ENCODE measurements at regions not wholly inside any gene's neighbourhood (a gene's known extent, or its start where the extent isn't known, plus 50 kb on each side); places are given as distances from the start of the nearest gene placed in this dataset.
"Not testable (repeated sequence)": the region's sequence is repeated elsewhere in the genome, so short reads cannot be mapped to it uniquely, and the experiment has no call there.

DNA sequence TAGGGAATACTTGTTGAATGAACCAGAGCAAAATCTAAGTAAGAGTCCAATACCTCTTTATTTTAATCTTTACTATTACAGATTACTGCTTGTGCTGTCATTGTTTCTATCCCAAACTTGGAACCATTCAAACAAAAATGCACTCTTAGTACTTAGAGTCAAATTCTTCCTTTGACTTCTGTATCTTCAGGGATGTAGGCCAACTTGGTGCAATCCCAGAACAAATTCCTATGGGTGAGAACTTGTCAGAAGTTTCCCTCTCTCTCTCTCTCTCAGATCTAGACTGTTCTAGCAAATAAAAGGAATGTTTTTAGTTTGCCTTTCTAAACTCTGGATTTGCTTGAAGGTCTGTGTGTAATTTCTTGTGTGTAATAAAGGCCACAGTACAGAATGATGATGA lies 329.0 kb upstream of the TMTC4 start:
- no peak for DNase-seq (ENCODE audit: low read depth, low spot score)

DNA sequence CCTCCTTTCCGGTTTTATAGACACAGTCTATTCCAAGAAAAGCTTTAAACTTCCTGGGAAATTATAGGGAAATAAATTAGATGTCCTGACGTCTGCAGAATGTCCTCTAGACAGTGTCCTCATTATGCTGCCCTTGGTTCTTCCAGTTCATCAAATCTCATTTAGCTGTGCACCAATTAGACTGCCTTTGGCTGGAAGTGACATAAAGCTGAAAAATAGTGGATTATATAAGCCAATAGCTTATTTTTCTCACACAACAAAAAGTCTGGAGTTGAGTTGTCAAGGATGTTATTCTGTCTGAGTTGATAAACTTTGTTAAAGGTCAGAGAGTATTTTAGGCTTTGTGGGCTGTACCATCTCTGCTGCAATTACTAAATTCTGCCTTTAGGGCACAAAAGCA lies 314.8 kb upstream of the TMTC4 start:
- DNase-seq (ENCODE audit: low read depth, low spot score), result no peak

DNA sequence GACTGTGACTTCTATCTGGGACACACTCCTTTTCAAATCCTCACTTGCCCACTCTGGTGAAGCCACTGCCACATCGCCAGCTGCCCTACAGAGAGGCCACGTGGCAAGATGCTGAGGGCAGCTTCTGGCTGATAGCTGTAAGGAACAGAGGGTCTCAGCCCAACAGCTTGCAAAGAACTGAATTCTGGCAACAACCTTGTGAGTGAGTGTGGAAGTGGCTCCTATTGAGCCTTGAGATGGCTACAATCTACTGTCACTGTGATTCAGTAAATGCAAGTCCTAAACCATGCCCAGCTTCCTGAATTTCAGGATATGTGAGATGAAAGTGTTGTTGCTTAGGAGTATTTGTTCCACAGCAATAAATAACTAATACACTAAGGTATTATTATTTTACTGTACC lies 314.3 kb upstream of the TMTC4 start:
- no peak for DNase-seq (ENCODE audit: low read depth, low spot score)

DNA sequence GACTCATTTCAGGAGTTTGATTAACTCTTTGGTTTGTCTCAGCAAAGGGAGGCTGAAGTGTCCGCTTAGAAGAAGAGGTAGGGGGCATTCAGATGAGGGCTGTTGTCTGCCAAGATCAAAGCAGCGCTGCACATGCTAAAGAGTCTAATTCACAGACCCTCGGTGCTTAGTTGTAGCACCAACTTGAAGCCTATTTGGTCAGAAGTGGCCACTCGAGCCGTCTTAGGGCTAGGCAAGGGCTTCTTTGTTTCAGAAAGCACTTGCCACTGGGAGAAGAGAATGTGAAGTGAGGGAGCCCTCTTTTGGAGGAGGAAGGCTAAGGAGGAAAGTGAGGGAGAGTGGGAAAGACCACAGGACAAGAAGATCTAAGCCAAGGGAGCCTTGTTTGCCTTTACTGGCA lies 313.4 kb upstream of the TMTC4 start:
- DNase-seq (ENCODE audit: low read depth, low spot score), result no peak

DNA sequence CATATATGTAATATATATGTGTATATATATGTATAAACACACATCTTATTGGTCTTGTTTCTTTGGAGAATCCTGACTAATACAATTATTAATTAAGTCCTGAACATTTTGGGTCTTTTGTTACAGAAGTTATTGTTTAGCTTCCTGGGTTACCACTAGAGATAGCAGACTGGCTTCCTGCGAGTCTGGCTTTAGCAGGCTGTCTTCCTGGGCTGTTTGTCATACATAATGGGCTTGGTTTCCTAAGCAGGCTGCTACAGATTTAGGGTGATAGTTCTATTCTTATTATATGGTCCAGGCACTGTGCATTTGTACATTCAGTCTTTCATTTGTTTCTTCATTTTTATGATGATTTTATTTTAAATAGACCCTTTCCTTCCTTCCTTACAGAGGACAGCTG lies 312.0 kb upstream of the TMTC4 start:
- DNase-seq (ENCODE audit: low read depth, low spot score), result no peak

DNA sequence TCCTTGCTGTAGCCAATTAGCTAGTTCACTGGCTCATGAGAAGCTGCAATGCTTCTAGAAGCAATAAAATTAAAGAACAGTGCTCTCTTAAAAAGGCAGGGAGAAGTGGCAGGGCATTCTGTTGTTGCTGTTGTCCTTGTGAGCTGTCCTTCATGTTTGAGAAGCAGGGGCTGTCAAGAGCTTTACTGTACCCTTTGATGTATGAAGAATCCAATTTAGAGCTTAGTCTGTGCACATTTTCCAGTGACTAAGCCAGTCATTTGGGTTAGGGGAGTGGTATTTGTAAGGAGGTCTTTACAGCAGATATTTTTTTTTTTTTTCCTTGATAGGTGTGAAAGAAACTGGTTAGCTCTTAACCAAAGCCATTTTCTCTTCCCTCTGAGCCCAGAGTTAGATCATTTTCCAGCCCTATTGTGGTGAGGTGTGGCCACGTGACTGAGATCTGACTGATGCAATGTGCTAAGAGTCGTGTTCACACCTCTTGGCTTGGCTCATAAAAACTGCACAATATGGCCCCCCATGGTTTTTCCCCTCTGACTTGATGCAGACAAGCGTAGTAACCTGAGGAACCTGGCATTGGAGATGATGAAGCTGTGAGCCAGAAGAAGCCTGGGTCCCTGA lies 309.6 kb upstream of the TMTC4 start:
- no peak for DNase-seq (ENCODE audit: low read depth, low spot score)

DNA sequence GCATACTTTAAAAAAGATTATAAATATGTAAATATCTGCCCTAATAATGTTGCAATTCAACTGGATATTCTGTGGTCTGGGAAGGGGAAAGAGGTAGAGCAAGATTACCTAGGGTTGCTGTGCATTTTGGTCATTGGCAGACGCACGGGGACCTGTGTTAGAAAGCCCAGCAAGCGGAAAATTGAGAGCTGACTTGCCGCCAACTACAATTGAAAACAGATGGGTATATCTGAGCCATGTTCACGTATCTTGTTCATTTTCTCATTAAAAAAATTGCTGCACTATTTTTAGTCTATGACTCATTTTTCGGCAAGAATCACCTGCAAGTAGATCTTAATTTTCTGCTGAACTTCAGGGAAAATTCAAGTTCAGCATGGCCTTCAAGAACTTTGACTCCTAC lies 308.5 kb upstream of the TMTC4 start:
- no peak for DNase-seq (ENCODE audit: low read depth, low spot score)

DNA sequence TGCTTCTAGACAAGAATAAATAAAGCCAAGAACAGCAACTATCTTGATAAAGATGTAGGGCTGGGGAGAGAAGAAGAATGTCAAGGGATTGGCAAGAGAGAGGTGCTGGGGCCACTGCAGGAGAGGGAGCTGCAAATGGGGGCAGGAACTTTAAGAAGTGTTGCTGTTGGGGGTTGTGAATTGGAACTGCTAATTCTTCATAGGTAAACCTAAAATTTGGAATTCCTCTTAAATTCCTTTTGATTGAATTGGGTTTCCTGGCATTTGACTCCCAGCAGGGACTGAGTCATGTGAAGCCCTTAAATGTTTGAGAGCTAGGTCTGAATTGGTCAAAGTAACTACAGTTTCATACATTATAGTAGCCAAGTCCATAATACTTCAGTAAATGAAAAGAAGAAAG lies 305.6 kb upstream of the TMTC4 start:
- DNase-seq (ENCODE audit: low read depth, low spot score), result no peak

DNA sequence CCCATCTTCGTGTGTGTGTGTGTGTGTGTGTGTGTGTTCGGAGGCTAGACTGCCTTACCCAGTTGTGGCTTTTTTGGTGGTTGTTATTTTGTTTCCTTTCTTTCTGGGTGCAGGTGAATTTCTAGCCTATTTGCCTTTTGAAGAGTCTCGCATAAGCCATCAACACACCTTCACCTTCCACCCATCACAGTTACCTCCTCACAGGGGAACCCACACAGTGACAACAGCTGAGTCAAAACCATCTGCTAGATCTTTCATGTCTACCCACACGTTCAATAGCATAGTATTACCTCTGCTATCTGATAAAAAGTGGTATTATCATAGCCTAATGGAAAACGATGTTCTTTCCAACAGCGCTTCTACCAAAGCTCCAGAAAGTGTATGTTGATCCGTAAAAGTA lies 303.2 kb upstream of the TMTC4 start:
- no peak for DNase-seq (ENCODE audit: low read depth, low spot score)

DNA sequence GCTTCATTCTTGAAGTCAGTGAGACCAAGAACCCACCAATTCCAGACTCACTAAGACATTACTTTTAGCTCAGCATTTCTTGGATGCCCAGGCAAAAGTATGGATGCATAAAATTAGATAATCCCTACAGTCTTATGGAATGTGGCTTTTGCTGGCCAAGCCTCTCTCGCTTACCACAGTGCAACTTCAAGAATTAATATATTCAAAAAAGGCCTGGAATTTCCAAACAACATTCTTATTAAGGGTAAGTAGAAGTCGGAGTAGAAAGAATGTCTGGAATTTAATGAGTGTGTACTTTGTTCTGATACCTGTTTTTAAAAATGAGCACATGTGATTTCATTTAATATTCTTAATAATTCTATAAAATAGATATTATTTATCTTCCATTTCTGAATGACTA lies 302.4 kb upstream of the TMTC4 start:
- DNase-seq (ENCODE audit: low read depth, low spot score), result no peak

DNA sequence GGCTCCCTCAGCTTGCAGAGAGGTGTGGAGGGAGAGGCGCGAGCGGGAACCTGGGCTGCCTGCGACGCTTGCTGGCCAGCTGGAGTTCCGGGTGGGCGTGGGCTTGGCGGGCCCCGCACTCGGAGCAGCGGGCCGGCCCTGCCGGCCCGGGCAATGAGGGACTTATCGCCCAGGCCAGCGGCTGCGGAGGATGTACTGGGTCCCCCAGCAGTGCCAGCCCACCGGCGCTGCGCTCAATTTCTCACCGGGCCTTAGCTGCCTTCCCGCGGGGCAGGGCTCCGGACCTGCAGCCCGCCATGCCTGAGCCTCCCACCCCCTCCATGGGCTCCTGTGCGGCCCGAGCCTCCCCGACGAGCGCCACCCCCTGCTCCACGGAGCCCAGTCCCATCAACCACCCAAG lies 301.1 kb upstream of the TMTC4 start:
- DNase-seq (ENCODE audit: low read depth, low spot score), result not testable (repeated sequence)

DNA sequence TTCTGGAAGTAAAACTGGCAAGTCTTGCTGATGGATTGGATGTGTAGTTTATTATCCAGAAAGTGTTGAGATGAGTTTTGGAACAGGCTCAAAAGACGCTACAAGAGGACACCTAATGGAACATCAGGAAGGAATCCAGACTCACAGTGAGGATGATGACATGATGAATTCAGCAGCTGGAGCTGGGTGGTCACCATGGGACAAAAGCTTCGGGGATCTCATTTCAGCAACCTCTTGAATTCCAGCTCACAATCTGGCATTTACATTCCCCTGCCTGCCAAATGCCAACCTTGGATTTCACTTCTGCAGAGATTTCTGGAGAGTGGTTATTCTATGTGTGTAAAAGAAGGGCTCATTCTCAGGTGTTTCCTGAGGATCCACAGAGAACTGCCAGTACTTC lies 288.0 kb upstream of the TMTC4 start:
- DNase-seq (ENCODE audit: low read depth, low spot score), result no peak

DNA sequence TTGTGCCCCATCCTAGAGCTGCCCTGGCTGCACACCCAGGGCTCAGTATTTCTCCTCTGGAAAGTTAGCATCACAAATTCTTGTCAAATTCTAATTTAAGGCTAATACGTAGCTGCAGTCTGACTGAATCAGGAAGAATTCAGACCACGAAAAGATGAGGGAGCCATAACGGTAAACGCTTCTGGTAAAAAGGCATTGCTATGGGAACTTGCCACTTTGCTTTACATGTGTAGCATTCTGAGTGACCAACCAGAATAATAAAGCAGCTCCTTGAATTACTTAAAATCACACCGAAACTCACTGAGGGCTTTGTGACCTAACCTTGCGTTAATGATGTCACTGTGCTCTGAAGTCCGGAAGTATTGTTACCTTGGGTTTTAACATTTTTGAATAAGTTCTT lies 286.6 kb upstream of the TMTC4 start:
- no peak for DNase-seq (ENCODE audit: low read depth, low spot score)

DNA sequence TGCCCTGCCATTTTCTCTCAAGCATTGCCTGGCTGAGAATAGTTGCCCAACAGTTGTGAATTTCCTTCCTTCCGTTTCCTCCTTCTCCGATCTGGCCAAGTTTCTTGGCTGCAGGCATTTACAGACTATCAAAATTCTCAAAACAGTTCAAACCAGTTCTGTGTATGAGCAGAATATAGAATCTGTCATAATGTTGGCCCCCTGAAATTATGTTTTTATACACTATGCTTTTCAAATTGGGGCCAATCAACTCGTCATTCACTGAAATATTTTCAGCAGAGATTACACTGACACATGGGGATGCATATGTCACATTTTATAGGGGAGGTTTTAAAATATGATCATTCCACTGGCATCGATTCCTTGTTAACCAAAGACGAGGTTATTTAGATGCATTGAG lies 284.2 kb upstream of the TMTC4 start:
- no peak for DNase-seq (ENCODE audit: low read depth, low spot score)

DNA sequence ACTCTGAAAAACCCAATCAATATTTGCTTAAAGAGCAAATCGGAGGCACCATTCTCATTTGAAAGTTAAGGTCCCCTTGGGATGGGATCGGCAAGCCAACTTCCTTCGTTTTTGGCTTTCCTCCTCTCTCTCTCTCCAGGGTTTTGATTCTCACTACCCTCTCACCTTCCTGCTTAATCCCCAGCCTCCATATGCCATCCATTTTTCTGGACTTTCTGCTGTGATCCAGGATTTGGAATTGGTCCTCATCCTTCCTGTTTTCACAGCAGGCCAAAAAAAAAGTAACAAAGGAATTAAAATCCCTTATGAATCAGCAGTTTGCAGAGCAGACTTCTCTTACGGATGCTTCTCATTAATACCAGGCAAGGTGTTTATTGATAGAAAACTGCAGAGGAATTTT lies 283.1 kb upstream of the TMTC4 start:
- DNase-seq (ENCODE audit: low read depth, low spot score), result no peak

DNA sequence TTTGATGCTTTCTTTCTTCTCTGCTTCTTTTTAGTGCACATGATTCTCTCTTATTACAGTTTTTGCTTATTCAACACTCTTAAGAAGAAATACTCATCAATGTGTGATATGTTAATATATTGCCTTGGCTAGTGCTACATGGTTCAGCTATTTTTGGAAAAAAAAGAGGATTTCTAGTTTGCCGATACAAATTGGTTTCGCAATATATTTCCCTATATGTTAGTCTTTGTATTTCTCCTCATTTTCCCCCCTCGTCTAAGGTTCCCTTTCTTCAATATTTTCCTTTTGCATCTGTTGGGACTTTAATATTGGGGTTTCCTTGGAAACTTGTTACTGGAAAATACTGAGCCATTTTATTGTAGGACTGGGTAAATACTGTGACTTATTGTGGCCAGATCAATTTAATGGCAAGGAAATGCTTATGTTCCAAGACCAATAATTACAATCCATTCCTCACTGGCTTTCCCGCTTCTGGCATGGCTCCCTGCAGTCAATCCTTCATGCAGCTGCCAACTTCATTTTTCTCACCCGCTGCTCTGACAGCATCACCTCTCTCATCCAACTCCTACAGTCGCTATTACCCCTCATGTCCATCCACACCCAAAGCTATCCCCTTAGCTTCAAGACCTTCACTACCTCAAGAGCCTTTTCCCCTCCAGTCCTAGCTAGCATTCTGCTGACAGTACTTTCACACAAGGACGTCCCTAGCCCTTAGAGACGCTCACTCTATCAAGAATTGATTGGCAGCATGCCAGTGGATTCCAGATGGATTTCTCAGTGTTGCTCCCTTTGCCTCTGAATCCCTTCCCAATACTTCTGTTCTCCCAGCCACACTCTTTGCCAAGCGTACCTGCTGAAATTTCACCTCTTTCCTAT lies 280.1 kb upstream of the TMTC4 start:
- no peak for DNase-seq (ENCODE audit: low read depth, low spot score)

DNA sequence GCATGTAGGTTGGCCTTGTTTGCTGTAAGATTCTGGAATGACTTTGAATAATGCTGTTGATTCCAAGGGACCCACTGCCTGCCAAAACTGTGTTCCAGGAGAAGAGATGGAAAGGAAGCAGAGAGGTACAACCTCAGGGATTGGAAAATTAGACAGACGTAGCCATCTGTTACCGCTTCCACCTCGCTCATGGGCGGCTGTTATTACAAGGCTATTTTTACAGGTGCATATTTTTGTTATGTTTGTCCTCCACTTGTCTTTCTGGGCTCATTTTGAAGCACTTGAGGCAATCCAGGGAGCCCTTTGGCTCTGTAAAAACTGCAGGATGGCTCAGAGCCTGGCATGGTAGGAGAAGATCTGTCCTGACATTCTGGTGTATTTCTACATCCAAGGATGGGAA lies 276.4 kb upstream of the TMTC4 start:
- no peak for DNase-seq (ENCODE audit: low read depth, low spot score)

DNA sequence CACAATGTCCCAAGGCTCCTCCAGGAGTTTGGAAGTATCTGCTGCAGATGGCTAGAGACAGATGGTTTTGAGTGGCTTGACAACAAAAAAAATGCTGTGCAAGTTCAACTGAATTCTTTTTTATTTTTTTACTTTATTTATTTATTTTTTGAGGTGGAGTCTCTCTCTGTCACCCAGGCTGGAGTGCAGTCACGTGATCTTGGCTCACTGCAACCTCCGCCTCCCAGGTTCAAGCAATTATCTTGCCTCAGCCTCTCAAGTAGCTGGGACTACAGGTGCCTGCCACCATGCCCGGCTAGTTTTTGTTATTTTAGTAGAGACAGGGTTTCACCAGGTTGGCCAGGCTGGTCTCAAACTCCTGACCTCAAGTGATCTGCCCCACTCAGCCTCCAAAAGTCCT lies 274.3 kb upstream of the TMTC4 start:
- DNase-seq (ENCODE audit: low read depth, low spot score), result not testable (repeated sequence)

DNA sequence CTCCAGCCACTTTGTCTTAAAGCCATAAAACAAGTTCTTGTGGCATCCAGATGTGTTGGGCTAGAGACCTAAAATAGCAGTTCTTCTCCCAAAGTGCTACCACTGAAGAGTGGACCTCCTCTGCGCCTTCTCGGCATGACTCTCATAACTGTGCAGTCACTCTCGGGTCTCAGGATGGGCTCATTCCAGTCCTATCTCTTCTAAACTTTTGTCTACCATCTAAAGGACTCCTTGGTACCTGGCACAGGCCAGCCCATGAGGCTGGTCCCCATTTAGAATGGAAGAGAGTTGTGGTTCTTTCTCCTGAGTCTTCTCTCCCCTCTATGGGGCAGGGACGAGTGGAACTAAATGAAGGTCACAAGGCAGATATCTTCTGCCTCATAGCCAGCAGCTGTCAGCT lies 272.0 kb upstream of the TMTC4 start:
- no peak for DNase-seq (ENCODE audit: low read depth, low spot score)

DNA sequence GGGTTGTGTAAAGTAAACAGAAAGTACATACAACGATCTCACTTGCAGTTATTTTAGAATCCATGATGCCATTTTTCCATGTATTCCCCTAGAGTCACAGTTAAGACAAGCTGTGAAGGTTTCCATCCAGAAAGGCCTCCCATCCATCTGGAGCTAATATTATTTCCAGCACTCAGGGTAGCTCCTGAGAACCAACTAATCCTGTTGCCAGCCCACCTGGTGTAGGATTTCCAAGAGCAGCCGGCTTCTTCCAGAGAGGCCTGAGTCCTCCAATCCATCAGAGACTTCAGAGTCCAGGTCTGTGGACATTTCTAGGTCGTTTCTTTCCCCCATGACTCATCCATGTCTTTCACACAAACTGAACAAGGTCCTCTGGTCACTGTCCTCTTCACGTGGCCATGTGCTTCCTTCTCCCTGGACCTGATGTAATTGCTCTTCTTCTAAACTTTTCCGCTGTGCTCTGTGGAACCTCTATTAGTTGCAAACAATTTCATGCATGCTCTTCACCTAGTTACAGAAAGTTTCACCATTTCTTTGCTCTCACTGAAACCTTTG lies 270.3 kb upstream of the TMTC4 start:
- no peak for DNase-seq (ENCODE audit: low read depth, low spot score)

DNA sequence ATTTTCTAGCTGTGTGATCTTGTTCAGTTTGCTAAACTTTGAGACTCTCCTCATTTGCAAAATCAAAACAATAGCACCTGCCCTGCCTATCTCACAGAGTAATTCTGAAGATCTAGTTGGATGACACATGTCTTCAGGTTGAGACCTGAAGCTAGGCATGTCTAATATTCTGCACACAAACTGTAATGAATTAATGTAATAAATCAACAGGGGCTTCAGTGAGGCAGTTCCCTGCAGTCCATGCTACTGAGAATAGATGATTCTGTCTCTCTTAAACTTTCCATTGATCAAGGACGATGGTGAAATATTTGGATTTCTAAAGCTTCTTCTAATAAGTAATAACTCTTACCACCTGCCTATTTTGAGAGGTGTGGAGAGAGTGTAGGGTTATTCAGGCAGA lies 268.1 kb upstream of the TMTC4 start:
- DNase-seq (ENCODE audit: low read depth, low spot score), result no peak

DNA sequence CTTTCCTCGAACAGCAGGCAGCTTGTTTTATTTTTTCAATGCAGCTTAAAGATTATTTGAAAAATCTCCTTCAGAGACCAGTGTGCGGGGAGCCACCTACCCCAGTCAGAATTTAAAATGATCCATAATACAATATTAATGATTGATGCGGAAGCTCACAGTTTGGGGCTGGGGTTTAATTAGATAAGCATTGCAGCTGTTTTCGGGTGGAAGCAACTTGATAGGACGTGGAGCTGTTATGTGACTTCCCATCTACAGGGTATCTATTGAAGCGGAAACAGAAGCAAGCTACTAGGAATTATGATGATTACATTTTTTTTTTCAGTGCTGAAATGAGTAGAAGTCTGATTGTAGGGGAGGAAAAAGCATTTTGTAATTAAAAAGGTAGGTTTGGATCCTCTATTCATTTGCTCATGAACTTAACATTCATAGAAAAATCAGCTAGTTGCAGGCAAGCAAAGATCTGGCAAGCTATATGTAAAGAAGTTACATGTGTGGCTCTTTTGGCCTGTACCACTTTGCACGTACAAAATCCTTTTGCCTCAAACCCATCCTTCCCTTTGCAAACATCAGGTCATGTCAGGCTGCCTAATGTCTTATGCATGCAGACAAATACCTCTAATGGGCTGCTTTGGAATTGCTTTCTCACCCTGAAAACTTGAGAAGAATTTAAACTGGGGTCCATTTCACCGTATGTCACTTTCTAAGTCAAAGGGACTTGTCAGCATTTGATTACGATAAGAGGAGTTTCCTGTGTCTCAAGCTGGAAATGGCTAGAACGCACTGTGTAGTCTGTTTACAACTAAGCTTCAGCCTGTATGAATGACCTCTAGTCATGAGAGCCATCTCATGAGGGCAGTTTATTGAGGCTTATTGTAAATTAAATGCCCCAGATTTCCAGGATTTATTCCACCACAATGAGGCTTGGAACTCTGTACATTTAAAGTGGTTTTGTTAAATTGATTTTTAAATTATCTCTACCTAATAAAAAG lies 267.1 kb upstream of the TMTC4 start:
- no peak for DNase-seq (ENCODE audit: low read depth, low spot score)
